HG03039 (cell line): ENCODE measurements at regions not wholly inside any gene's neighbourhood (a gene's known extent, or its start where the extent isn't known, plus 50 kb on each side); places are given as distances from the start of the nearest gene placed in this dataset.
"Not testable (repeated sequence)": the region's sequence is repeated elsewhere in the genome, so short reads cannot be mapped to it uniquely, and the experiment has no call there.

Experiments used
- ATAC-seq: cut with Tn5 transposase; IDR thresholded peaks from one replicate; pipeline ENCODE4 v1.9.1; 2021; ENCODE audit warnings: mild to moderate bottlenecking, moderate library complexity; ENCODE audit not compliant: unreplicated experiment

DNA sequence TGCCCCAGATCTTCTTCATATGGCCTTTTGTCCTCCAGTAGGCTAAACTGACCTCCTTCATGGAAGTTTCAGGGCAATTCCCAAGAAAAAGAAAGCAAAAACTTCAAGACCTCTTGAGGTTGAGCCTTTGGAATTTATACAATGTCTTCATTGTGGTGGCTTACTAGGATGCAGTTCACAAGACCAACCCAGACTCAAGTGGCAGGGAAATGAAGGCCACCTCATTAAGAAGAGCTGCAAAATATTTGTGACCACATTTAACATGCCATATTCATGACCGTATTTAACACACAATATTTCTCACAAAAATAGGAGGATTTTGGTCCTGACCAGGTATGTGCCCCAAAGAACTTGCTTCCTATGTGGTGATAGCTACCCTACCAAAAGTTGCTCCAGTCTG, 605.5 kb upstream of the PITX2 start:
- ATAC-seq, result no peak

DNA sequence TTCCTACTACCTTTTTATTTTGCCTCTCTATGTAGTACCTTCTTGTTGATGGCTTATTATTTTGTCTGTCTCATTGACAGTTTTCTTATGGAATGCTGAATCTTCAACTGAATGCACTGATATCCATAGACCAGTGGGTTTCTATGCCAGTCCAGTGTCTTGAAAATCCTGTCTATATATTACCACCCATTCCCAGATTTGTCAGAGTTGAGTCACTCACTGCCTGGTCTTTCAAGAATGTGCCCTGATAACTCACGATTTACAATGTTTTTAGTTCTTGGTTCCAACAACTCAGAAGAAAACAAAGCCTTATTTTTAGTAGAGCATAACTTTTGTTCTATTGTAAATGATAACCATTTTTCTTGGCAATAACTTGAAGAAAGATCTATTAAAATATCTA, 606.0 kb upstream of the PITX2 start:
- ATAC-seq, result no peak

DNA sequence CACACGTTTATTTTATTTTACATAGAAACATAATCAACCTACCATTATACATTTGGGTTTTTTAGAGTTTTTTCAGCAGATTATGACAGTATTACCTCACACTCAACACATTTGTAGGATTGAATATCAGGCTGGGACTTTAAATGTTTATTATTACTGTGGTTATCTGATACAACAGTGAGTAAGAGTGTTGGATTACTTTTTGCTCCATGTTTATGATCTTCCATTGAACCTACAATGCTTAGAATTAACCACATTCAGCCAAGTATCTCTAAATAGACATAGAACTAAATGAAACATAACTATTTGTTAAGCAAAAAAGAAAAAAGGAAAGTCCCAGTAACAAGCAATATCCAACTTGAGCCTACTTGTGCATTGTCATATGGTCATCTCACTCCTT, 607.4 kb upstream of the PITX2 start:
- no peak for ATAC-seq

DNA sequence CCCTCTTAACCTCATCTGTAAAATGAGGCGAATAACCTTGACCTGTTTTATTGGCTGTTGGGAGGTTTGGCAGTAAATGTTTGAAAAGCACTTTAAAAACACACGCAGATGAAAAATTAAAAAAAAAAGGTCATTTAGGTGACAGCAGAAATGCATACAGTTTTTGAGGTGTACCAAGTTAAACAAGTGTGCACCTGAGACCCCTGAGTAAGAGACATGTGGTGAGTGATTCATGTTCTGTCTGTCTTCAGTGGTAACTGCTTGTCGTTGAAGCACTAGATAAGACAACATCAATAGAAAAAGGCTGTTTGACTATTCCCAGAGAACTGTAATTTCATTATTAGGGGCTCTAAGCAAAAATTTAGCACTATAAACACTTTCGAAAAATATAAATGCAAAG, 608.4 kb upstream of the PITX2 start:
- ATAC-seq, result no peak

DNA sequence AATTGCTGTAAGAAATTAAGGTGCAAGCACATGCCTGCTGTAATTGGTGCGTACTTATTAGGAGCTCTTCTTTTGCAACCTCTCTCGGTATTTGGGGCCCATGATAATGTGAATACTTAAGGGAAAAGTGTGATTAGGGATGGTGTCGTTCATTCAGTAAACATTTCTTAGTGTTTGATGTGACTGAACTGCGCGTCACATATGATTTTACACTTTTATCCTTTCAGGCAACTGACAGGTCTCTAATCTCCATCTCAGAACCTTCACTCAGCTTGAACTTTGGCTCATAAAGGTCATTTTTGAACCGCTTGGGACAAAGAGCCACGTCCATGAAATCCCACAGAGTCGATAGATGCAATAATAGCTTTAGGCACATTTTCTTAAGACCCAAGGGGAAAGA, 612.1 kb upstream of the PITX2 start:
- ATAC-seq, result no peak

DNA sequence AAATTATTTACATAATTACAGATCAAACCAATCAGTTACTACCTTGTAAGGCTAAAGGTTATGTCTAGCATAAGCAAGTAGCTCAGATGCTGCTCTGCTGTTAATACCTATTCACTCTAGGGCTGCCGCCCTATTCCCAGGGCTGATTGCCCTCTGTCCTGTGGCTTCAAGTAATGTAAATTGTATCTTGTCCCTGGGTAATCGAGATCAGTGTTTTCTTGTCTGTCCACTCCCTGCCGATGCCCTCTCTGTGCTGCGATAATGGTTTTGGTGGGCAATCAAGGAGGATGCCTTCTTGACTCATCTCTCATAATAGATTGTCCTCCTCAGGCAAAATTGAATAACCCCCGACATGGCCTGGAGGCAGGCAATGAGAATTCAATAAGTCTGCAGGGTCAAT, 641.0 kb upstream of the PITX2 start:
- ATAC-seq, result no peak

DNA sequence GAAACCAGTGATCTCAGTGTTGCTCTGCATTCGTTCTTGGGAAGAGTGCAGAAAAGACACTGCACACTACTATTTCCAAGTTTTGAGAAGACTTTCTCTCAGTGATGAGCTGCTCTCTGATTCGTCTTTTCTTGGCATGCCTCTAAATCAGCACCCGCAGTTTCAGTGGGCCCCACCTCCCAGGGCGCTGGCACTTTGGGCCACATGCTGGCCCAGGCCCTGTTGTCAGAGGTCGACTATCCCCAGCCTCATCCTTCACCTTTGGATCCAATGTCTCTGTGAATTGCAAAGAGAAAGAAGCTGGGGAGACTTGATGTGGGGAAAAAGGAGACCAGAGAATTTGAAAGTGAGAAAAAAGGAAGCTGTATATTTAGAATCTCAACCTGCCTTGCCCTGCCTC, 644.1 kb upstream of the PITX2 start:
- no peak for ATAC-seq

DNA sequence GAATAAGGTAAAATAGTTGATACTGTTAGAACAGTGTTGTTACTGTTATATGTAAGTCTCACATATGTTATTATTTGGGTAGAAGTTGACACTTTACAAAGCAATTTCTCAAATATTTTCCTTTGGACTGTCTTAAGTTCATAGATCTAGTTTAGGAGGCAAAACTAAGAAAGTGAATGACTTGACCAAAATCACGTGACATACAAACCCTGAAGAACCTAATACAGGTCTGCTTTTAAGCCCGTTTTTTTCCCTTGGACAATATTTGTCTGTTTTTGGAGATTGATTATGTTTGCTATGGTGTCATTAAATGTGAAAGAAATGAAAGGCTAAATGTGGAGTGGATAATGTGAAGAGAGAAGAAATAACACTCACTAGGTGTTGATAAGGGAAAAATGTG, 644.9 kb upstream of the PITX2 start:
- no peak for ATAC-seq

DNA sequence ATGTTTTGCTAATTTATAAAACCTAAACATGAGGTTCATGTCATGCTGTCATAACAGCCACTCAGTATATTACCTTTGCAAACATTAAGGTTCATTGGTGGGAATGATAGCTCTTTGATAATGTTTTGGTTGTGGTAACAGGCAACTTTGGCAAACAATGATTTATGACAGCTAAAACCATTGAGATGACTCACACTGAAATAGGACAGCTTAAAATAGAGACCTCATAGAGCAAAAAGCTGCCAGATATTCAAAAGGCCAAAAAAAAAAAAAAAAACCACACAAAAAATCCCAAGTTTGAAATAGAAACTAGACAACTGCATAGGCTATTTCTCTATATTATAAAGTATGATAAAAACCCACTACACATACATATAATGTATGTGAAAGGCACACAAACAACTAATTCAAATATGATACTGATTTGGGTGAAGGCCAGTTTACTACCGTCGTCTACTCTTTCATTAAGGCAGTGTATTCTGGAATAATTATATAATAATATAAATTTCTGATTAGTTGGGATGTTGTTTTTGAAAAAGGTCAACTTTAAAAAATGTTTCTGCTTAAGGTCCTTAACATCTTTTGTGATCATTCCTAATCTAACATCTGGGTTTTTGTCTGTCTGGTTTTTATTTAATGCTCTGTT, 646.0 kb upstream of the PITX2 start:
- peak; percentile 70 for ATAC-seq

DNA sequence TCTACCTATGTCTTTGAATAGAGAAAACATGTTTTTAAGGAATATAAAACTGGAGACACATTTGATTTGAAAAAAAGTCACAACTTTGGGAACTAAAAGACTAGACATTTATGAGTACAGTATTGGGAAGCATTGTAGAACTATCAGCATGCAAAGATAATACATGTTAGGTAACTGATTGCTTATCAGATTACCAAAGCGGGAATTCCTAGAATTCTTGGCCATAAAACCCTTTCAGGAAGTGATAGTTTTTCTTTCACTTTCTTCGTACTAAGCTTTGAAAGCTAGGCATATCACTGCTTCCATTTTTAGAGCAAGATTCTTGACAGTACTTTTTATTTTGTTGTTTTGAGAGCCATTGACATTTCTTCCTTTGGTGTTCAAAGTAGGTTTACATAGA, 646.6 kb upstream of the PITX2 start:
- no peak for ATAC-seq

DNA sequence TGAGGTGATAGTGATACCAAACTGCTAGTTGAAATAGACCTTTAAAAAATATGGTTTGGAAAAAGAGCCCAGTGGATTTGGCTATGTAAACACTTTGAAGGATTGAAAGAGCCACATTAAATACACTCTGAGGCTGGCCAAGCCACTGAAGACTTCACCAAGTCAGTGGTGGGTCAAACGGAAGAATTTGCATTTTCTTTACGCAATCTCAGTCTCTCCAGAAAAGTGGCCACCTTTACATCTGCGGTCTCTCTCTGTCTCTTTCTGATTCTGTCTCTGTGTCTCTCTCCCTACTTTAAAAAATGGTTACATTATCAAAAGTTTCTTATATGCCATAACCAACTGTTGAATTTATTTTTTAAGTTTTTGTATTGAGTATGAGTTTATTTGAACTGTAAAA, 651.2 kb upstream of the PITX2 start:
- ATAC-seq, result no peak

DNA sequence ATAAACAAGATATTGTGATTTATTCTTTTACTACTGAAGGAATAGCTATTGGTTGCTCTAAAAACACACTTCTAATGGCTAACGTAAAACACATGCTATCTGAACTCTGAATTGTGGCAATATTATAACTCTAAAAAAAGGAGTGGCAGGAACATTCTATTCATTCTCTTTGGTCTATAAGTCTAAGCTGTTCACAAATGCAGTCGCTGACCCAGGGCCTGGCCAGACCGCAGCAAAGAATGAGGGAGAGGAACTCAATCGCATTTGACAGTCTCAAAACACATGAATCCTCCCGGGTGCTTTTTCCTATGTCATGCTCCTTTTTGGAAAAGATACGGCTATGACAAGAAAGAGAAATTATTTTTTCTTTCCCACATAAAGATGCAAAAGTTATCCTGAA, 651.6 kb upstream of the PITX2 start:
- ATAC-seq, result no peak

DNA sequence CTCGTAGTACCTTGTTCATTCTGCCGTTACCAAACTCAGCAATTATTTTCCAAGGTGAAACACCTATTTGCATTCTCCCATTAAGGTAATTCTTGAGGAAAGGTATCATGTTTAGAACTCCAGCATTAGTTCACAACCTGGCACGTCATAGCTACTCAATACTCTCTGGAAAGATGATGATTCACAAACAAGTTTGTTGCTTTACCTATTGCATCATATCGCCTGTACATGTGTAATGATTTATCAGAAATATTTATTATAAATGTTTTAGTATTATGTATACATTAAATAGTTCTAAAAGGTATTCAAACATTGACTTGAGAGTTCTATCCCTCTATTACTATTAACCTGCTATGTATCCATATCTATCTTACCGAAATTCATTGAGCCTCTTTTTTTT, 658.3 kb upstream of the PITX2 start:
- ATAC-seq, result no peak

DNA sequence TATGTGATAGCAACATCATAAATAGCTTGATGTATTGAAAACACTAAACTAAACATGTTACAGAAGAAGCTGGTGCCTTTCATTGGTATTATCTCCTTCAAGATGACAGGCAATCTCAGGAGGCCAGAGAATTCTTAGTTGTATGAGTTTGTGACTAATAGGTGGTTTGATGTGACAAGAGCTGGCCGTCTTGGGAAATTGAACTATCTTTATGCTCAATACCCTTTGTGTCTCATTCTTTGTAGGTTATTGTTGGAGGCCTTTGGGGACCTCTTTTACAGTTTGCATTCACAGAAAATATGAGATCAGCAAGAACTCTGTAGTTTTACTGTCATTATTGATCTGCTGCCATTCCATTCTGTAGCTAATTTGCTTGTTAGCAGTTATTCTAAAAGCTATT, 659.2 kb upstream of the PITX2 start:
- ATAC-seq, result no peak

DNA sequence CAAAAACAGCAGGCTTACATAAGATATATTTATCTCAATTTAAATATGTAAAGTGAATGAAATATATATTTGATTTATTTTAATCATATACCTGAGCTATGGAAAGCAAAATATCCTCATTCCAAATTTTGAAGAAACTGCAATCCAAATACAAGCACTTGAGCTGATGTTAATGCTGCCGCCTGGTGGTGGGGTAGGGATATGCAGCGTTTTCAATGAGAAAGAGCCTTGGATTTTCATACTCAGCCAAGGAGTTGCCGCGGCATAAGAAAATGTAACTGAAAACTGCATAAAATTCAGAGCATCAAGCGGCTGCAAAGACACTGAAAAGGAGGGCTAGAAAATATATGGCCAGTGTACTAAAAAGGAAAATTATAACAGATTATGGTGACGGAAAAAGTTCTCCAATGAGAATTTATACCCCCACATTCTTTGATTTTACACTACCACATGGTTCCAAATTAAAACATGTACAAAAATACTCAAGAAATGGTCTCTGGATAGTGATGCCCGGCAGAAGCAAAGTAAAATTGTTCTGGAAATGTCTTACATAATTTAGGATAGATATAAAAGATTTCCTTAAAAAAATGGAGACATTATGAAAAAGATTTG, 660.3 kb upstream of the PITX2 start:
- ATAC-seq, result peak; percentile 56

DNA sequence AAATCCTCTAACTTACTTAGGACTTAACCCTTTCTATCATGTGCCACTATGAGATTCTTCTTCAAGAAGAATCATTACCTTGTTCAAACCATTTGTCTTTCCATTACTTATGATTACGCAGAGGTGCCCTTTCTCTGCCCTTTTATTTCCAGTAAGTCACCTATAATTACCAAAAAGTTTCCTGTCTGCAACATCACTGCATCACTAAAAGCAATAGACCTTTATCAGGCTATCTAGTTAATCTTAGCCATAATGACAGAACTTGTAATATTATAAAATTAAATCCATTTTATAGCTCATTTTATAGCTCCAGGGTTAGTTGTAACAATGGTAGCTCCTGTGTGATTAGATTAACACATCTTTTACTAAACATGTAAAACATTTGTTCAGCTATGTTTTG, 673.6 kb upstream of the PITX2 start:
- ATAC-seq, result no peak

DNA sequence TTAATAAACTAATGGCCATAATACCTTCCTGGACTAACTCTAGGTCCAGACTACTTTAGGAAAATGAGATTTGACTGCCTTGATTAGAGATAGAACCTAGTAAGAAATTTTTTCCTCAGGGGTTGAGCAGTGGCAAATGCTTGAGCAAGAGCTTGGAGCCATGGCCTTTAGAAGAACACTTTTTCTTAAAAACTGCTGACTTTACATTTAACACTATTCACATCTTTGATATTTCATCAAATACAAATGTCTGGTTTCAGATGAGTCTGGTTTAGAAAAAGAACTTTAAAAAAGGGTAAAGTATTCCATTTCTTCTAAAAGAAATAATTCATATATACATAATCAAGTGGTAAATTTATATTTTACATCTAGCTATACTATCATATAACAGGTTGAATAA, 680.9 kb upstream of the PITX2 start:
- ATAC-seq, result no peak

DNA sequence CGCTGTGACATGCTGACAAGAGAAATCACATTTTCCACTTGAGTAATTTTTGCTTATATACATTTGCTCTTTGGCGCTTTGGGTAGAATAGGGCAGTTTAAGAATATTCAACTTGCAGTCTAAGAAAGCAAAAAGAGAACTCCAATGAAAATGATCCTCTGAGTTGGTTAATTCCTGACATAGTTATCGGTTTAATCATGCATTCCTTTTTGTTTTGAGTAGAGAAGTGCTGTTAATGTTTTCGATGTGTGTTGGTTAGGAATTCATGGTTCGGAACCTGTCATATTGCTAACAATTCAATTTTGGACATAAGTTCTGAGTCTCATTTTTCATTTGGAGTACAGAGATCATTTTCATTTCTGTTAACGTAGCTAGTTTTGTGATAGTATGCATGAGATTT, 700.6 kb upstream of the PITX2 start:
- no peak for ATAC-seq

DNA sequence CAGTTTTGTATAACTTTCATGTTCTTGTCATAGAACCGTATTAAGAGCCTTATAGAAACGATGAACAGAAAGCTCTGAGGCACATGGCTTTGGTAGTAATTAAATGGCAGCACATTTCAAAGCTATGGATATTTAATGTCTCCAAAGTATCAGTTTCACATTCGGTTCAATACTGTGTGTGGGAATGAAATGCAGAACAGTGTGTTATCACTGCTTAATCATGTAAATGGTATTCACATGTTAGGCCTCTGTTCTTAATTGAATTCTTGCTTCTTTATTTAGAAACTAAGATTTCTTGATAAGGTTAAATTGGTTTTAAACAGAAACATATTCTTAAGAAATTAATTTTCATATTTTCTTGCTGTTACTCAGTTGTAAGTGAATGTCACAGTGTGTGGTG, 701.0 kb upstream of the PITX2 start:
- ATAC-seq, result no peak

DNA sequence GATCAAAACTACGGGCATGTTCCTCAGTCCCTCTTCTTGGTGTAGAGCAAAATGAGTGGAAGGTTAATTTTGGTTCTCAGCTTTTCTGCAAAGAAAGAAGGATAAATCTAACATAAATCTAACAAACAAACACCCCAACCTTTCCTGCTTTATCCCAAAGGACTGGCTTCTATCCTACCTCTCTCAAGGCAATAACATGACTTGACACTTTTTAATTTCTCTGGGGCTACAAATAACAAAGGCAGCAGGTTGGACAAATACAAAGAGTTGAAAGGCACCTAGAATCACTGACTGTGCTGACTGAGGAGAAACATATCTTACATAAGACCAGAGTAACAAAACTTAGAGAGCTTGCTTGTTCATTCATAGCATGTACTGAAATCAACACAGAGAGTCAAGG, 703.6 kb upstream of the PITX2 start:
- ATAC-seq, result no peak

DNA sequence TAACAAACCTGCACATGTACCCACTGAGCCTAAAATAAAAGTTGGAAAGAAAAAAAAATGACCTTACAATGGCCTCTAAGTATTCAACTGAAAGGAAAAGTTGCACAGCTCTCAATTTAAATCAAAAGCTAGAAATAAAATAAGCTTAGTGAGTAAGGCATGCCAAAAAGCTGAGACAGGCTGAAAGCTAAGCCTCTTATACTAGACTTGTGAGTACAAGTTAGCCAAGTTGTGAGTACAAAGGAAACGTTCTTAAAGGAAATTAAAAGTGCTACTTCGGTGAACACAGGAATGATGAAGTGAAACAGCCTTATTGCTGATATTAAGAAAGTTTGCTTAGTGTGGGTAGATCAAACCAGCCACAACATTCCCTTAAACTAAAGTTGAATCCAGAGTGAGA, 707.9 kb upstream of the PITX2 start:
- no peak for ATAC-seq

DNA sequence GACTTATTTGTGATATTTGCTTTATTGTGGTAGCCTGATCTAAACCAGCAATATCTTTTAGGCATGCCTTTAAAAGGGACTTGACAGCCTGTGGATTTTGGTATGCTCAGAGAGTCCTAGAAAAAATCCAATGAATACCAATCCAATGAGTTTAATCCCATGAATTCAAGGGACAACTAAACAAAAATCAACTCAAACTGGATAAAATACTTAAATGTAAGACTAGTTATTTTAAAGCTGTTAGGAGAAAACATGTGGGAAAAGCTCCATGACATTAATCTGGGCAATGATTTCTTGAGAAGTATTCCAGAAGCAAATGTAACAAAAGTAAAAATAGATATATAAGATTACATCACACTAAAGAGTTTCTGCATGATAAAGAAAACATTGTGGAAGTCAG, 711.5 kb upstream of the PITX2 start:
- no peak for ATAC-seq

DNA sequence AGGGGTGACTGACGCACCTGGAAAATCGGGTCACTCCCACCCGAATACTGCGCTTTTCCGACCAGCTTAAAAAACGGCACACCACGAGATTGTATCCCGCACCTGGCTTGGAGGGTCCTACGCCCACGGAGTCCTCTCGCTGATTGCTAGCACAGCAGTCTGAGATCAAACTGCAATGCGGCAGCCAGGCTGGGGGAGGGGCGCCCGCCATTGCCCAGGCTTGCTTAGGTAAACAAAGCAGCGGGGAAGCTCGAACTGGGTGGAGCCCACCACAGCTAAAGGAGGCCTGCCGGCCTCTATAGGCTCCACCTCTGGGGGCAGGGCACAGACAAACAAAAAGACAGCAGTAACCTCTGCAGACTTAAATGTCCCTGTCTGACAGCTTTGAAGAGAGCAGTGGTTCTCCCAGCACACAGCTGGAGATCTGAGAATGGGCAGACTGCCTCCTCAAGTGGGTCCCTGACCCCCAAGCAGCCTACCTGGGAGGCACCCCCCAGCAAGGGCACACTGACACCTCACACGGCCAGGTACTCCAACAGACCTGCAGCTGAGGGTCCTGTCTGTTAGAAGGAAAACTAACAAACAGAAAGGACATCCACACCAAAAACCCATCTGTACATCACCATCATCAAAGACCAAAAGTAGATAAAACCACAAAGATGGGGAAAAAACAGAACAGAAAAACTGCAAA, 714.5 kb upstream of the PITX2 start:
- not testable (repeated sequence) for ATAC-seq
